ENCODE measurements at regions not wholly inside any gene's neighbourhood (a gene's known extent, or its start where the extent isn't known, plus 50 kb on each side); places are given as distances from the start of the nearest gene placed in this dataset.

- Histone ChIP-seq H3K9ac (ENCODE audit: low read depth in 2 of 2, low read length in 2 of 2) (no peak overlapping the region), H3K36me3 (no peaks in the 10 kb centered on the region), H3K4me1 (no peaks in the 10 kb centered on the region), H3K4me3 (no peak overlapping the region), H3K27me3 (no peaks in the 10 kb centered on the region), H3K27ac (no peak overlapping the region), H3K9me3 (no peaks in the 10 kb centered on the region)
- intact Hi-C loops (cut with DNase I): no loop called here
- DNase-seq: no peak
- no peak for TF ChIP-seq CTCF (IDR thresholded peaks at IDR 0.05)
Measured at GRCh38 chr1:239455743-239456142, 69.4 kb downstream of the CHRM3 start.

GRCh38 chr1:239456788-239457187, 70.4 kb downstream of the CHRM3 start:
- H3K36me3 ChIP-seq: no peaks in the 10 kb centered on the region
- no peaks in the 10 kb centered on the region for H3K4me1 ChIP-seq
- no peak overlapping the region for H3K27ac ChIP-seq
- H3K27me3 ChIP-seq: no peaks in the 10 kb centered on the region
- DNase-seq: no peak
- H3K9ac ChIP-seq (ENCODE audit: low read depth in 2 of 2, low read length in 2 of 2): no peak overlapping the region
- intact Hi-C loops (cut with DNase I): no loop called here
- TF ChIP-seq CTCF (IDR thresholded peaks at IDR 0.05): no peak
- H3K4me3 ChIP-seq: no peak overlapping the region
- H3K9me3 ChIP-seq: no peaks in the 10 kb centered on the region

GRCh38 chr1:239457491-239458143, 71.2 kb downstream of the CHRM3 start:
- no peaks in the 10 kb centered on the region for H3K36me3 ChIP-seq
- no peak for TF ChIP-seq CTCF (IDR thresholded peaks at IDR 0.05)
- DNase-seq: no peak
- H3K9ac ChIP-seq (ENCODE audit: low read depth in 2 of 2, low read length in 2 of 2): no peak overlapping the region
- H3K27me3 ChIP-seq: no peaks in the 10 kb centered on the region
- no peak overlapping the region for H3K4me3 ChIP-seq
- H3K9me3 ChIP-seq: no peaks in the 10 kb centered on the region
- no peak overlapping the region for H3K27ac ChIP-seq
- intact Hi-C loops (cut with DNase I): no loop called here
- no peaks in the 10 kb centered on the region for H3K4me1 ChIP-seq

- H3K4me3 ChIP-seq: no peak overlapping the region
- H3K36me3 ChIP-seq: no peaks in the 10 kb centered on the region
- intact Hi-C loops (cut with DNase I): no loop called here
- no peak overlapping the region for H3K27ac ChIP-seq
- H3K4me1 ChIP-seq: no peaks in the 10 kb centered on the region
- H3K27me3 ChIP-seq: no peaks in the 10 kb centered on the region
- no peaks in the 10 kb centered on the region for H3K9me3 ChIP-seq
- no peak for TF ChIP-seq CTCF (IDR thresholded peaks at IDR 0.05)
- DNase-seq: no peak
- H3K9ac ChIP-seq (ENCODE audit: low read depth in 2 of 2, low read length in 2 of 2): no peak overlapping the region
Measured at GRCh38 chr1:239458144-239458500, 71.8 kb downstream of the CHRM3 start.

GRCh38 chr1:239467730-239468129, 81.4 kb downstream of the CHRM3 start:
- no peaks in the 10 kb centered on the region for H3K4me1 ChIP-seq
- no peaks in the 10 kb centered on the region for H3K36me3 ChIP-seq
- H3K4me3 ChIP-seq: no peak overlapping the region
- no peak overlapping the region for H3K9ac ChIP-seq (ENCODE audit: low read depth in 2 of 2, low read length in 2 of 2)
- H3K27ac ChIP-seq: no peak overlapping the region
- TF ChIP-seq CTCF (IDR thresholded peaks at IDR 0.05): no peak
- H3K9me3 ChIP-seq: no peaks in the 10 kb centered on the region
- intact Hi-C loops (cut with DNase I): no loop called here
- DNase-seq: no peak
- H3K27me3 ChIP-seq: no peaks in the 10 kb centered on the region

All from colonic mucosa (tissue), 4 donors.